HS-5 (cell line): ENCODE measurements at regions not wholly inside any gene's neighbourhood (a gene's known extent, or its start where the extent isn't known, plus 50 kb on each side); places are given as distances from the start of the nearest gene placed in this dataset.

Source experiments
- DNase-seq: peaks from one replicate; pipeline ENCODE4 v3.0.0-alpha.2; 2012; ENCODE audit warnings: low read depth

- DNase-seq: no peak
These were observed 60.5 kb upstream of the MEDAG start for GRCh38 chr13:30845297-30846214.

- DNase-seq: no peak
These were observed 59.8 kb upstream of the MEDAG start for GRCh38 chr13:30846311-30846710.

GRCh38 chr13:30846866-30847265 is 59.2 kb upstream of the MEDAG start:
- no peak for DNase-seq

- peak; percentile 77 for DNase-seq
These were observed 58.3 kb upstream of the MEDAG start for GRCh38 chr13:30847650-30848307.

- DNase-seq: no peak
These were observed 57.6 kb upstream of the MEDAG start for GRCh38 chr13:30848332-30849027.

- DNase-seq: no peak
These were observed 56.5 kb upstream of the MEDAG start for GRCh38 chr13:30849611-30850010.

- no peak for DNase-seq
These were observed 55.7 kb upstream of the MEDAG start for GRCh38 chr13:30850204-30850866.

GRCh38 chr13:30850867-30851211 is 55.2 kb upstream of the MEDAG start:
- DNase-seq: no peak

- DNase-seq: no peak
These were observed 54.4 kb upstream of the MEDAG start for GRCh38 chr13:30851697-30852096.

GRCh38 chr13:30855569-30855968 is 50.5 kb upstream of the MEDAG start:
- DNase-seq: no peak

- no peak for DNase-seq
These were observed 49.9 kb upstream of the MEDAG start for GRCh38 chr13:30856005-30856790.
